ENCODE measurements at regions not wholly inside any gene's neighbourhood (a gene's known extent, or its start where the extent isn't known, plus 50 kb on each side); places are given as distances from the start of the nearest gene placed in this dataset.

DNA sequence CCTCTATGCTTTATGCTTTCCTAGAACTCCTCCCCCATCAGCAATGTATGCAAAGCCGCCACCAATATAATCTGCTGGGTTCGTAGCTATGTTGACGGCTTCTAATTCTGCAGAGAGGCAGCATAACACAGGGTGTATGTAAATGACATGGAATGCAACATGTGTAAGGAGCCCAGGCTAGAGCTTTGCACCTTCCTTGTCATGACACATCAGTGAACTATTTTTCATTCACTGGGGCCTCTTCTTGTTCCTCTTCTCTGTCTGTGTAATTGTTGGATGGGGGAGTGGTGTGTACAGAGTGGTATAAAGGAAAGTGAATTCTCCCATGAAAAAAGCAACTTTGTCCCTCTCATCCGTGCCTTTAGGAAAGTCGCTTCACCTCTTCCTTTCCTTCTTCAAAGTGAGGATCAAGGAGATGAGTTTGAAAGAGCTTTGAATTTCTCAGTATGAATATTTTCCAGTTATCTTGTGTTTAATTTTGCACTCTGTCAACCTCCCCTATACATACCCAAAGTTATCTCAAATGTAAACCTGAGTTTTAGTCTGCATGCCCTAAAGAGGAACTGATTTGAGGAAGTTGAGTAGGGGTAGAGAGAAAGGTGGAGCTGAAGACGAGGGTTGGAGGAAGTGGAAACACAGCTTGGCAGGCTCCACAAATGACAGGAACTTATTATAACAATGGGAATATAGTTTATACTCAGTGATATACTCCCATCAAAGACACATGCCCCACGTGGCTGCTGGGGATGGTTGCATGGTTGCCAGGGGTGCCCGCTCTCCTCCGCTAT lies 74.9 kb upstream of the ARL4C start:
- ATAC-seq: no peak
- H3K36me3 ChIP-seq: no peaks in the 10 kb centered on the region
- H3K27ac ChIP-seq: no peak overlapping the region
- H3K4me3 ChIP-seq: no peak overlapping the region
- no peak for DNase-seq
- TF ChIP-seq, protein P1, sequence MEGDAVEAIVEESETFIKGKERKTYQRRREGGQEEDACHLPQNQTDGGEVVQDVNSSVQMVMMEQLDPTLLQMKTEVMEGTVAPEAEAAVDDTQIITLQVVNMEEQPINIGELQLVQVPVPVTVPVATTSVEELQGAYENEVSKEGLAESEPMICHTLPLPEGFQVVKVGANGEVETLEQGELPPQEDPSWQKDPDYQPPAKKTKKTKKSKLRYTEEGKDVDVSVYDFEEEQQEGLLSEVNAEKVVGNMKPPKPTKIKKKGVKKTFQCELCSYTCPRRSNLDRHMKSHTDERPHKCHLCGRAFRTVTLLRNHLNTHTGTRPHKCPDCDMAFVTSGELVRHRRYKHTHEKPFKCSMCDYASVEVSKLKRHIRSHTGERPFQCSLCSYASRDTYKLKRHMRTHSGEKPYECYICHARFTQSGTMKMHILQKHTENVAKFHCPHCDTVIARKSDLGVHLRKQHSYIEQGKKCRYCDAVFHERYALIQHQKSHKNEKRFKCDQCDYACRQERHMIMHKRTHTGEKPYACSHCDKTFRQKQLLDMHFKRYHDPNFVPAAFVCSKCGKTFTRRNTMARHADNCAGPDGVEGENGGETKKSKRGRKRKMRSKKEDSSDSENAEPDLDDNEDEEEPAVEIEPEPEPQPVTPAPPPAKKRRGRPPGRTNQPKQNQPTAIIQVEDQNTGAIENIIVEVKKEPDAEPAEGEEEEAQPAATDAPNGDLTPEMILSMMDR (IDR thresholded peaks at IDR 0.05): no peak
- intact Hi-C loops (cut with DNase I): no loop called here
- H3K9me3 ChIP-seq: no peaks in the 10 kb centered on the region
- no peaks in the 10 kb centered on the region for H3K27me3 ChIP-seq
- no peaks in the 10 kb centered on the region for H3K4me1 ChIP-seq

DNA sequence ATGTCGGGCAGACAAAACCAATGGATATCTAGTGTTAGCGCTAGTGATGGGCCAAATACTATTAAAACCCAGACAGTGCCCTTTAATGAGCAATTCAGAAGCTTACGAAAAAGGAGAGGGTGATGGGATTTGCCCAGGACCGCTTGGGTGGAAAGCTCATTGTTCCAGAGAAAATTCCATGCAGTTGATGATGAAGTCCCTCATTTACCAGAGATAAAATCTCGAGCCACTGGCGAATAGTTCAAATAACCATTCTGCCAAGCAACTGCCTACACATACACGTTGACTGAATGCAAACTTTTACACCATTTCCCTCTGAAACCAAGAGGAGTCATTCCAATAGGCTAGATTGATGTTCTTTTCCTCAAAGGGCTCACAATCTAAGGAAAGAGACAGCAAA lies 73.6 kb upstream of the ARL4C start:
- no peak overlapping the region for H3K4me3 ChIP-seq
- no peaks in the 10 kb centered on the region for H3K36me3 ChIP-seq
- intact Hi-C loops (cut with DNase I): no loop called here
- DNase-seq (no peak), ATAC-seq (no peak)
- H3K9me3 ChIP-seq: no peaks in the 10 kb centered on the region
- no peaks in the 10 kb centered on the region for H3K4me1 ChIP-seq
- no peaks in the 10 kb centered on the region for H3K27me3 ChIP-seq
- TF ChIP-seq, protein P1 (IDR thresholded peaks at IDR 0.05): no peak
- H3K27ac ChIP-seq: no peak overlapping the region

DNA sequence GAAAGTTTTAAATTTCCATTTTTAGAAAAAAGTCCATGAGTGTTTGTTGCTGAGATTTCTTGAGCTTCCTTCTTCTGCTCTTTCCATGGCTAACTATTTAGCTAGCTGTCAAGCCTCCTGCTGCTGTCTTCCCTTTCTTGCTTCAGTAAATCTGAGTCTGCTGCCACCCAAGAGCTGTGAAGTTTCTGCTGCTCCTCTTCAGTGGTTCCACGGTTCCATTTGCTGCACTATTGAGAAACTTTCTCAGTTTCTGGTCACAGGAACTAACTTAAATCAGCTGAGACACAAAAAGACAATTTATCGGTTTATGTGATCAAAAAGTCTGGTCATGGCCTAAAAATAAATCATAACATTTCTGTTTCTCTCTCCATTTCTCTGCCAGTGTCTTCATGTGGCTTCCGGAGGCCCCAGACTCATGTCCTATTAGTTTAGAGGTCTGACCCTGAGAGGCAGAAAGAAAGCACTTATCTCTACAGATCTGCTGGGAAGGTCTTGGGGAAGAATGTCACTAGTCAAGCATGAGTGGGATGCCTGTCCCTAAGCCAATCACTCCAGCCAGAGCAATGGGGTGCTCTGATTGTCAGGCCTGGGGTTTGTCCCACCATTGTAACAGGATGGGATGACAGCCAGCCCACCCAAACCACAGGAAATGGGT lies 73.0 kb upstream of the ARL4C start:
- DNase-seq (no peak), ATAC-seq (no peak)
- H3K9me3 ChIP-seq: no peaks in the 10 kb centered on the region
- no peak overlapping the region for H3K4me3 ChIP-seq
- H3K4me1 ChIP-seq: no peaks in the 10 kb centered on the region
- TF ChIP-seq, protein P1 (IDR thresholded peaks at IDR 0.05): no peak
- H3K36me3 ChIP-seq: no peaks in the 10 kb centered on the region
- intact Hi-C loops (cut with DNase I): no loop called here
- H3K27ac ChIP-seq: no peak overlapping the region
- no peaks in the 10 kb centered on the region for H3K27me3 ChIP-seq

DNA sequence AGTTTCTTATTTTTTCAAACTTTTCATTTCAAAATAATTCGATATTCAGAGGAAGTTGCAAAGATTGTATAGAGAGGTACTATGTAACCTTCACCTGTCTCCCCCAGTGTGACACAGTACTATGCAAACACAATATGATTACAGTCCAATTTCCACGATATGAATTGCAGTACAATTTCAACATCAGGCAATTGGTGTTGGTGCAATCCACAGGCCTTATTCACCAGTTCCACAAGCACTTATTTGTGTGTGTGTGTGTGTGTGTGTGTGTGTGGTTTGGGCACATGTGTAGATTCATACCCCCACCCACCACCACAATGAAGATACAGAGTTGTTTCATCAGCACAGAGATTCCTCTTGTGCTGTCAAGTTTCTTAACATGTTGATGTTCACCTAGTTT lies 69.7 kb upstream of the ARL4C start:
- Histone ChIP-seq H3K27me3 (no peaks in the 10 kb centered on the region), H3K4me3 (no peak overlapping the region), H3K9me3 (no peaks in the 10 kb centered on the region), H3K4me1 (no peaks in the 10 kb centered on the region), H3K27ac (no peak overlapping the region), H3K36me3 (no peaks in the 10 kb centered on the region)
- DNase-seq (no peak), ATAC-seq (no peak)
- intact Hi-C loops (cut with DNase I): no loop called here
- TF ChIP-seq, protein P1 (IDR thresholded peaks at IDR 0.05): no peak

DNA sequence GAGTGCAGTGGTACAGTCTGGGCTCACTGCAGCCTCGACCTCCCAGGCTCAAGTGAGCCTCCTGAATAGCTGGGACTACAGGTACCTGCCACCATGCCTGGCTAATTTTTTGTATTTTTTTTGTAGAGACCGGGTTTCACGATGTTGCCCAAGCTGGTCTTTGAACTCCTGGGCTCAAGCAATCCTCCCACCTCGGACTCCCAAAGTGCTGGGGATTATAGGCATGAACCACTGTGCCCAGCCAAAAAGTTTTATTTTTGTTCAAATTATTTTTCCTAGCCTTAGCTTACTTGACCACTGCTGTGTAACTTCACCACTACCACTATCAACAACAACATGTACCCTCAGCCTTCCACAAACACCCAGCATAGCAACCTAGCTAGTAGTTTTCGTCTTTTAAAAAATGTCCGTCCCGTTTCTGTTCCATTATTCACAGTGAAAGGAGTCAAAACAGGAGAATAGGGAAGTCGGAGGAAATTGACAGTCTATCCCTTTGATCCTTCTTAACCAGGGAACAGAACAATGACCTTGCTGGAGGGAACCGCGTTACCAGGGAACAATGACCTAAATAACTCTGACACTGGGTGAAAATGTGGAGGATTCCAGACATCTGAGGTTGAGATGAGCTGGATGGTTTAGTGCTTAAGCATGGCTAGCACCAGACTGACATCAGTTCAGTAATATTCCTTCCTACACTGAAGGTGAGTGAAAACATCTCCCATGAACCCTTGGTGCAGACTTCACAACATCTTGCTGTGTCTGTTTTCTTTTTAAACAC lies 69.2 kb upstream of the ARL4C start:
- Histone ChIP-seq H3K4me1 (no peaks in the 10 kb centered on the region), H3K36me3 (no peaks in the 10 kb centered on the region), H3K4me3 (no peak overlapping the region), H3K27me3 (no peaks in the 10 kb centered on the region), H3K27ac (no peak overlapping the region), H3K9me3 (no peaks in the 10 kb centered on the region)
- TF ChIP-seq, protein P1 (IDR thresholded peaks at IDR 0.05): no peak
- no peak for DNase-seq
- intact Hi-C loops (cut with DNase I): no loop called here
- no peak for ATAC-seq

Measured in left lung (tissue), 4 donors.